GM12874 (cell line): ENCODE measurements at regions not wholly inside any gene's neighbourhood (a gene's known extent, or its start where the extent isn't known, plus 50 kb on each side); places are given as distances from the start of the nearest gene placed in this dataset.

Experiments
- TF ChIP-seq, protein P1 (sequence below): IDR thresholded peaks from 2 replicates; pipeline ENCODE4 v1.5.1; 2011; ENCODE audit warnings: low read depth, mild to moderate bottlenecking, control low read depth, low read length, moderate library complexity; ENCODE audit not compliant: insufficient read depth

DNA sequence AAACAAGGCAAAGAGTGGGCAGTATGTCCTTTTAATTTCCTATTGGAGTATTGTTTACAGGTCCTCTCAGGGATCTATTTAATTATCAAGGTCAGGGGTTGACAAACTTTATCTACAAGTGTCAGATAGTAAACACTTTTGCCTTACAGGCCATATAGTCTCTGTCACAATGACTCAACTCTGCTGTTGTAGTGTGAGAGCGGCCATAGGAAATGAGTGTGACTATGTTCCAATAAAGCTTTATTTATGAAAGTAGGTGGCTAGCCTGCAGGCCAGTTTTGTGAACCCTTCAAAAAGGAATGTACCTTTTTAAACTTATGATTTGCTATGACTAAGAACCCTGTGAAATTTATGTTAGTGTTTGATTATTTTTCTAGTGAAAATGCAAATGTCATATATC, 156.1 kb downstream of the GPAT3 start:
- TF ChIP-seq, protein P1, sequence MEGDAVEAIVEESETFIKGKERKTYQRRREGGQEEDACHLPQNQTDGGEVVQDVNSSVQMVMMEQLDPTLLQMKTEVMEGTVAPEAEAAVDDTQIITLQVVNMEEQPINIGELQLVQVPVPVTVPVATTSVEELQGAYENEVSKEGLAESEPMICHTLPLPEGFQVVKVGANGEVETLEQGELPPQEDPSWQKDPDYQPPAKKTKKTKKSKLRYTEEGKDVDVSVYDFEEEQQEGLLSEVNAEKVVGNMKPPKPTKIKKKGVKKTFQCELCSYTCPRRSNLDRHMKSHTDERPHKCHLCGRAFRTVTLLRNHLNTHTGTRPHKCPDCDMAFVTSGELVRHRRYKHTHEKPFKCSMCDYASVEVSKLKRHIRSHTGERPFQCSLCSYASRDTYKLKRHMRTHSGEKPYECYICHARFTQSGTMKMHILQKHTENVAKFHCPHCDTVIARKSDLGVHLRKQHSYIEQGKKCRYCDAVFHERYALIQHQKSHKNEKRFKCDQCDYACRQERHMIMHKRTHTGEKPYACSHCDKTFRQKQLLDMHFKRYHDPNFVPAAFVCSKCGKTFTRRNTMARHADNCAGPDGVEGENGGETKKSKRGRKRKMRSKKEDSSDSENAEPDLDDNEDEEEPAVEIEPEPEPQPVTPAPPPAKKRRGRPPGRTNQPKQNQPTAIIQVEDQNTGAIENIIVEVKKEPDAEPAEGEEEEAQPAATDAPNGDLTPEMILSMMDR = no peak

DNA sequence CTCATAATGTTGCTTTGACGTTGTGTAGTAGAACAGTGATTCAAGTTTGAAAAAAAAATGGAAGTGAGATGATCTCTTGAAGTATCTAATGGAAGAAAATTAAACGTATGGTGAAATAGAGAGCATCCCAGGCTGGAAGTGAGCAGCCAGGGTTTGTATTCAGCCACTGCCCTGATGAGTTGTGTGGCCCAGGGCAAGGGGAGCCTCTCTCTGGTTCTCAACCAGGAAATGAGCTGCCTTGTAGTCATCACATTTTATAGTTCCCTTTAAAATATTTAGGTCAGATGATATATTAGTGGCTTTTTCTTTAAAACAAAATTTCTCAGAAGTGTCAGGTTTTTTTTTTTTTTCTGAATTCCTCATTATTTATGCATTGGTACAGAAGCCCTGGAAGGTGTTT, 150.3 kb downstream of the GPAT3 start:
- TF ChIP-seq, protein P1 = no peak

DNA sequence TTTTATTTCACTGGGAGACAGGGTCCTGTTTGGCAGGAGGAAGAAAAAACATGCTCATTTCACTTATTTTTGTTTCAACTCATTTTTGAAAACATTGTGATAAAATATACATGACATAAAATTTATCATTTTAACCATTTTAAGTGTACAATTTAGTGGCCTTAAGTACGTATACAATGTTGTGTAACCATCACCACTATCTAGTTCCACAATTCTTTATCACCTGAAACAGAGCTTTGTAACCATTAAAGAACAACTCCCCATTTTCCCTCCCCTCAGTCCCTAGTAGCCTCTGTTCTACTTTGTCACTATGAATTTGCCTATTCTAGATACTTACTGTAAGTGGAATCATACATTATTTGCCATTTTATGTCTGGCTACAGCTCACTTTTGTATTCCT, 143.8 kb downstream of the GPAT3 start:
- TF ChIP-seq, protein P1 = no peak

DNA sequence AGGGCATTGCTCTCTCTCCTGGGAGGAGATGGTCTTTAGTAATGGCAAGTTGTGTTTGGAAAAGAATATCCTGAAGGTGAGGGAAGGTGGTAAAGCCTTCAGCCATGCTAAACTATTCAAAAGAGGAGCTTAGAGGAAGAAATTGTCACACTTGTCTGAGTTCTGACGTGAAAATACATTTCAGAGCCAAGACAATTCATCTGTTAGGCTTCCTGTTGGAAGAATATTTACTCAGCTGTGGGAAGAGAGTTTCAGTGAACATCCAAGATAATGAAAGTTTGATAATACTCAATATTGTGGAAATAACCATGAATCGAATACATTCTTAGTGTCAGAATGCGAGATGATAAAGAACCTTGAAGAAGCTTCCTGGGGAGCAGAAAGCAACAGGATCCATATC, 143.3 kb downstream of the GPAT3 start:
- TF ChIP-seq, protein P1 = no peak

DNA sequence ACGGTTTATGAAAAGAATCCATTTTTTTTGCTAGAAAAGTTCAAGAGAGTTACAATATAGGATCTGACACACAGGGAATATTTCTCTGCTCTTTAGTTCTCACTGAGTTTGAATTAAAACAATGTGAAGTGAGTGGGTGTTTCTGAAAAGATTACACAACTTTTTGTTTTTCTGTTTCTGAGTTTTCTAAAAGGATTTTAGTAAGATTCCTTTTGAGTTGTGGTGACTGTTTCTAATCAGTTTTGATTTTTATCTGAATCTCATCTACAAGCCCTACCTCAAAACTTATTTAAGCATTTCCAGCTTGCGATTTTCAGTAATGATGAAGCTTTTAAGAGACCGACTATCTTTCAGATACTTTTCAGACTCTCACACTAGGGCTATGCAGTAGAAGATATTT, 141.7 kb downstream of the GPAT3 start:
- TF ChIP-seq, protein P1 = no peak

DNA sequence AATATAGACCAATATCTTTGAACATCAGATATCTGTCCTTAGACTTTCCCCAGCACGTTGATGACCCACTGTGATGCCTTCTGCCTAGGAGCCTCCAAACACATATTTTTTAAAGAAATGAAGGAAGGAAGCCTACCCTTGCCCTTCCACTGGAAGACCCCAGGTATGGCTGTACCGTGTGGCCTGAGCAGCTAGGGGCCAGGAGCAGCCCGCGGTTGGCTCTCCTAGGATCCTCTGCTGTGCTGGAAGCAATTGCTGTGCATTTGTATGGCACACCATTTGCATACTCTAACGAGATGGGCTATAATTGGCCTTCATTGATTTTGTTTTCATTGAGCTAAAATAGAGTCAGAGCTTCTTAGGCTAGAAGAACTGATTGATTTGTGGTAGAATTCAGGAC, 128.8 kb downstream of the GPAT3 start:
- TF ChIP-seq, protein P1 = no peak

DNA sequence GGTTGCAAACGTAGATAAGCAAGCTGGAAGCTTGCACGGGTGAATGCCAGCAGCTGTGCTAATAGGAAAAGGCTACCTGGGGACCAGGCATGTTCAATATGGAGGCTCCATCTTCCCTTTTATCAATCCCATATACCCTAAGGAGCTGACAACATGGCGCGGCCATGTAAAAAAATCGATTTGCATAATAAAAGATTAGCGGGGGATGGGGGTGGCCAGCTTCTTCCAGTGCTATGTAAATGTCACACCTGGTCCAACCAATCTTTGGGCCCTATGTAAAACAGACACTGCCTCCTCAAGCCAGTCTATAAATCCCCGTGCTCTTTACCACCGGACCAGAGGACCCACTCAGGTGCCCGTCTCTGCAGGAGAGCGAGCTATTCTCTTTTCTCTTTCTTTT, 128.2 kb downstream of the GPAT3 start:
- TF ChIP-seq, protein P1 = no peak

DNA sequence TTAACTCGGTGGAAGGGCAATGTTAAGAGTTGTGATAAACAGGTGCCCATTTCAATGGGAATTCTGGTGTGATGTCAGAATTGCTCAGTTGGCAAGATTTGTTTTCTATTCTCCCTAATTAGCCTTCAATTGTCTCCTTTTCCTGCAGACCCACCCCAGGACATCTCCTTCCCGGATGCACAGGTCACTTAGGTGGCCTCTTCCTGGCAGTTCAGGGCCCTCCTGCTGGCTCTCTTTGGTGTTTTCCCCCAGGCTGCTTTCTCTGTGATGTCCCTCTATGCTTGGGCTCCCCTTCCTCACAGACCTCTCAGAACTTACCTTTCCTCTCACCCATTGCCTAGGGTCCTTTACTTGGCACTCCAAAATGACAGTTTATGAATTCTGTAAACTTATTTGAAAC, 126.3 kb downstream of the GPAT3 start:
- TF ChIP-seq, protein P1 = no peak
